ENCODE measurements at regions not wholly inside any gene's neighbourhood (a gene's known extent, or its start where the extent isn't known, plus 50 kb on each side); places are given as distances from the start of the nearest gene placed in this dataset.

- TF ChIP-seq CTCF (IDR thresholded peaks at IDR 0.05): no peak
- no peak for TF ChIP-seq EZH2phosphoT487 (IDR thresholded peaks at IDR 0.05)
- TF ChIP-seq EZH2 (IDR thresholded peaks at IDR 0.05): no peak
Observed at GRCh38 chr4:77232653-77233052, 75.6 kb downstream of the CCNG2 start.
